ENCODE measurements at regions not wholly inside any gene's neighbourhood (a gene's known extent, or its start where the extent isn't known, plus 50 kb on each side); places are given as distances from the start of the nearest gene placed in this dataset.

GRCh38 chr7:81187753-81188152 is 268.9 kb upstream of the SEMA3C start:
- no peak for ATAC-seq (ENCODE audit: low read depth)
- Histone ChIP-seq H3K9ac (ENCODE audit: low read length) (no peak overlapping the region), H3K4me2 (replicated peaks; ENCODE audit: low read depth, low read length, poor library complexity, severe bottlenecking) (no peak overlapping the region), H4K20me1 (ENCODE audit: control insufficient read depth, insufficient read depth, low read length, poor library complexity, severe bottlenecking) (no peaks in the 10 kb centered on the region), H3K27me3 (replicated peaks in 1 of 4; ENCODE audit: control extremely low read depth in 1 of 4, control insufficient read depth in 3 of 4, insufficient read depth in 4 of 4, low read length in 3 of 4) (no peaks in the 10 kb centered on the region), H3K9me3 (ENCODE audit: control extremely low read depth in 1 of 3, control insufficient read depth in 2 of 3, insufficient read depth in 1 of 3, low read length in 2 of 3) (no peaks in the 10 kb centered on the region), H3K4me3 (ENCODE audit: control extremely low read depth in 1 of 5, extremely low read depth in 1 of 5, insufficient read depth in 1 of 5, low read depth in 2 of 5, low read length in 4 of 5) (no peak overlapping the region), H3K79me2 (ENCODE audit: control insufficient read depth, insufficient read depth, low read length) (no peaks in the 10 kb centered on the region), H2AFZ (ENCODE audit: insufficient read depth, low read depth, low read length, poor library complexity, severe bottlenecking) (no peak overlapping the region), H3K4me1 (ENCODE audit: control insufficient read depth in 2 of 2, insufficient read depth in 2 of 2, low read length in 2 of 2) (no peaks in the 10 kb centered on the region), H3K27ac (ENCODE audit: low read length in 2 of 2) (no peak overlapping the region), H3K36me3 (replicated peaks in 1 of 2; ENCODE audit: control extremely low read depth in 1 of 2, control insufficient read depth in 1 of 2, extremely low read depth in 1 of 2, insufficient read depth in 2 of 2, low read length in 1 of 2) (no peaks in the 10 kb centered on the region)
- Mint-ChIP-seq H3K4me1 (no peaks in the 10 kb centered on the region), H3K9me3 (ENCODE audit: insufficient read depth) (peaks cover 4% of the 10 kb centered on the region), H3K27ac (no peak overlapping the region), H3K27me3 (no peaks in the 10 kb centered on the region), H3K4me3 (no peak overlapping the region)
- DNase-seq: no peak
- WGBS (ENCODE audit: insufficient coverage): no CpG with 5 or more reads among the region's 1 CpG
- ChIA-PET CTCF (no interaction called here), POLR2A (no interaction called here)
- TF ChIP-seq CTCF (IDR thresholded peaks at IDR 0.05) (no peak), EZH2 (IDR thresholded peaks at IDR 0.05; ENCODE audit: borderline replicate concordance, insufficient read depth, low read depth, low read length, poor library complexity, severe bottlenecking) (no peak)
- intact Hi-C loops (cut with micrococcal nuclease): no loop called here

GRCh38 chr7:81186691-81187090 is 267.8 kb upstream of the SEMA3C start:
- H2AFZ ChIP-seq (ENCODE audit: insufficient read depth, low read depth, low read length, poor library complexity, severe bottlenecking): no peak overlapping the region
- Mint-ChIP-seq H3K4me1 (no peaks in the 10 kb centered on the region), H3K9me3 (ENCODE audit: insufficient read depth) (peaks cover 4% of the 10 kb centered on the region), H3K4me3 (no peak overlapping the region), H3K27ac (no peak overlapping the region), H3K27me3 (no peaks in the 10 kb centered on the region)
- H3K9ac ChIP-seq (ENCODE audit: low read length): no peak overlapping the region
- no peak overlapping the region for H3K4me3 ChIP-seq (ENCODE audit: control extremely low read depth in 1 of 5, extremely low read depth in 1 of 5, insufficient read depth in 1 of 5, low read depth in 2 of 5, low read length in 4 of 5)
- TF ChIP-seq CTCF (IDR thresholded peaks at IDR 0.05): no peak
- TF ChIP-seq EZH2 (IDR thresholded peaks at IDR 0.05; ENCODE audit: borderline replicate concordance, insufficient read depth, low read depth, low read length, poor library complexity, severe bottlenecking): no peak
- intact Hi-C loops (cut with micrococcal nuclease): no loop called here
- no peak for ATAC-seq (ENCODE audit: low read depth)
- no peak overlapping the region for H3K4me2 ChIP-seq (replicated peaks; ENCODE audit: low read depth, low read length, poor library complexity, severe bottlenecking)
- no peaks in the 10 kb centered on the region for H3K36me3 ChIP-seq (replicated peaks in 1 of 2; ENCODE audit: control extremely low read depth in 1 of 2, control insufficient read depth in 1 of 2, extremely low read depth in 1 of 2, insufficient read depth in 2 of 2, low read length in 1 of 2)
- ChIA-PET CTCF (no interaction called here), POLR2A (no interaction called here)
- no peak for DNase-seq
- no peak overlapping the region for H3K27ac ChIP-seq (ENCODE audit: low read length in 2 of 2)
- H3K79me2 ChIP-seq (ENCODE audit: control insufficient read depth, insufficient read depth, low read length): no peaks in the 10 kb centered on the region
- H3K4me1 ChIP-seq (ENCODE audit: control insufficient read depth in 2 of 2, insufficient read depth in 2 of 2, low read length in 2 of 2): no peaks in the 10 kb centered on the region
- no CpG with 5 or more reads among the region's 2 CpGs for WGBS (ENCODE audit: insufficient coverage)
- H3K27me3 ChIP-seq (replicated peaks in 1 of 4; ENCODE audit: control extremely low read depth in 1 of 4, control insufficient read depth in 3 of 4, insufficient read depth in 4 of 4, low read length in 3 of 4): no peaks in the 10 kb centered on the region
- H3K9me3 ChIP-seq (ENCODE audit: control extremely low read depth in 1 of 3, control insufficient read depth in 2 of 3, insufficient read depth in 1 of 3, low read length in 2 of 3): peaks cover 0 to 5% (median 0%) of the 10 kb centered on the region in 3 donors
- H4K20me1 ChIP-seq (ENCODE audit: control insufficient read depth, insufficient read depth, low read length, poor library complexity, severe bottlenecking): no peaks in the 10 kb centered on the region

Measured in B cell (primary cell).